OCI-LY3 (cell line): ENCODE measurements at regions not wholly inside any gene's neighbourhood (a gene's known extent, or its start where the extent isn't known, plus 50 kb on each side); places are given as distances from the start of the nearest gene placed in this dataset.
A peak's percentile ranks its signal among the peaks of the same experiment; 100 is the strongest.

Experiments used
- H2AFZ ChIP-seq: fragments of 200-600, 300-600 bp; shearing (Covaris generic); 2 replicates; pipeline ENCODE4 v1.6.0; 2014; ENCODE audit warnings: antibody characterized with exemption, low read depth, low read length
- H3K27ac ChIP-seq: fragments of 200-600, 300-600 bp; sonication (generic); 2 replicates; pipeline ENCODE4 v1.5.1; 2014; ENCODE audit warnings: mild to moderate bottlenecking, low read length, moderate library complexity, mixed read lengths
- H3K27me3 ChIP-seq: fragments of 200-600, 300-600 bp; sonication (generic); 2 replicates; pipeline ENCODE4 v1.6.1; 2014; ENCODE audit warnings: low read depth, low read length, mixed read lengths
- H3K36me3 ChIP-seq: fragments of 200-600, 300-600 bp; sonication (generic); replicated peaks from 2 replicates; pipeline ENCODE3; 2014; ENCODE audit warnings: low read depth, low read length, mixed read lengths
- H3K4me1 ChIP-seq: fragments of 300-600, 200-600 bp; sonication (generic); 2 replicates; pipeline ENCODE4 v1.6.1; 2014; ENCODE audit warnings: low read length, mixed read lengths
- H3K4me2 ChIP-seq: fragments of 200-600, 300-600 bp; sonication (generic); 2 replicates; pipeline ENCODE4 v1.6.1; 2014; ENCODE audit warnings: low read length, mixed read lengths
- H3K4me3 ChIP-seq: fragments of 300-600, 200-600 bp; sonication (generic); 2 replicates; pipeline ENCODE4 v1.5.1; 2014; ENCODE audit warnings: antibody characterized with exemption, mild to moderate bottlenecking, low read length, moderate library complexity
- H3K79me2 ChIP-seq: fragments of 300-600, 200-600 bp; shearing (Covaris generic); 2 replicates; pipeline ENCODE4 v1.6.1; 2014; ENCODE audit warnings: mild to moderate bottlenecking, low read length, mixed read lengths
- H3K9ac ChIP-seq: fragments of 300-600, 200-600 bp; shearing (Covaris generic); 2 replicates; pipeline ENCODE4 v1.6.0; 2014; ENCODE audit warnings: mild to moderate bottlenecking, low read length, moderate library complexity
- H3K9me3 ChIP-seq: fragments of 200-600, 300-600 bp; shearing (Covaris generic); 2 replicates; pipeline ENCODE4 v1.6.1; 2014; ENCODE audit warnings: low read length, mixed read lengths; ENCODE audit not compliant: insufficient read depth
- H4K20me1 ChIP-seq: fragments of 200-600, 300-600 bp; sonication (generic); 2 replicates; pipeline ENCODE4 v1.6.1; 2016; ENCODE audit warnings: low read length, mixed read lengths; ENCODE audit not compliant: insufficient read depth
- CTCF ChIP-seq: fragments of 200-600, 300-600 bp; sonication (generic); IDR thresholded peaks from 2 replicates; pipeline ENCODE4 v1.5.1; 2014; ENCODE audit warnings: antibody characterized with exemption, low read length, low read depth
- EZH2phosphoT487 ChIP-seq: fragments of 200-600 bp; shearing (Covaris generic); IDR thresholded peaks from 2 replicates; pipeline ENCODE4 v1.6.1; 2018; ENCODE audit warnings: antibody characterized with exemption, mixed run types, low read depth

GRCh38 chr5:4859500-4860235 is 280.5 kb upstream of the ADAMTS16 start:
- no peaks in the 10 kb centered on the region for H3K9me3 ChIP-seq
- H3K4me3 ChIP-seq: no peak overlapping the region
- H3K27me3 ChIP-seq: no peaks in the 10 kb centered on the region
- H3K9ac ChIP-seq: no peak overlapping the region
- H3K4me1 ChIP-seq: no peaks in the 10 kb centered on the region
- no peak overlapping the region for H2AFZ ChIP-seq
- no peaks in the 10 kb centered on the region for H4K20me1 ChIP-seq
- H3K36me3 ChIP-seq: no peaks in the 10 kb centered on the region
- TF ChIP-seq EZH2phosphoT487 (no peak), CTCF (no peak)
- H3K79me2 ChIP-seq: no peaks in the 10 kb centered on the region
- H3K4me2 ChIP-seq: no peak overlapping the region
- no peak overlapping the region for H3K27ac ChIP-seq

- Histone ChIP-seq H3K4me1 (no peaks in the 10 kb centered on the region), H3K27ac (no peak overlapping the region), H3K9me3 (no peaks in the 10 kb centered on the region), H3K4me2 (no peak overlapping the region), H3K9ac (no peak overlapping the region), H2AFZ (no peak overlapping the region), H3K36me3 (no peaks in the 10 kb centered on the region), H3K4me3 (no peak overlapping the region), H4K20me1 (no peaks in the 10 kb centered on the region), H3K79me2 (no peaks in the 10 kb centered on the region), H3K27me3 (no peaks in the 10 kb centered on the region)
- TF ChIP-seq EZH2phosphoT487 (no peak), CTCF (no peak)
These were observed 279.5 kb upstream of the ADAMTS16 start for GRCh38 chr5:4860631-4861030.

- Histone ChIP-seq H3K27ac (no peak overlapping the region), H3K4me2 (no peak overlapping the region), H3K9ac (no peak overlapping the region), H3K36me3 (no peaks in the 10 kb centered on the region), H3K79me2 (no peaks in the 10 kb centered on the region), H3K4me3 (no peak overlapping the region), H3K27me3 (no peaks in the 10 kb centered on the region), H4K20me1 (no peaks in the 10 kb centered on the region), H3K9me3 (no peaks in the 10 kb centered on the region), H2AFZ (no peak overlapping the region), H3K4me1 (no peaks in the 10 kb centered on the region)
- TF ChIP-seq CTCF (peak; percentile 63), EZH2phosphoT487 (no peak)
These were observed 277.6 kb upstream of the ADAMTS16 start for GRCh38 chr5:4862500-4862899.

GRCh38 chr5:4866131-4866659 is 273.9 kb upstream of the ADAMTS16 start:
- no peaks in the 10 kb centered on the region for H3K9me3 ChIP-seq
- H3K27me3 ChIP-seq: no peaks in the 10 kb centered on the region
- no peak overlapping the region for H3K27ac ChIP-seq
- no peaks in the 10 kb centered on the region for H3K36me3 ChIP-seq
- H3K4me3 ChIP-seq: no peak overlapping the region
- H2AFZ ChIP-seq: no peak overlapping the region
- no peaks in the 10 kb centered on the region for H3K79me2 ChIP-seq
- no peak for TF ChIP-seq EZH2phosphoT487
- no peak for TF ChIP-seq CTCF
- H3K9ac ChIP-seq: no peak overlapping the region
- H3K4me1 ChIP-seq: peaks cover 4% of the 10 kb centered on the region; the same call in 1 of the 2 replicates
- no peak overlapping the region for H3K4me2 ChIP-seq
- no peaks in the 10 kb centered on the region for H4K20me1 ChIP-seq
